HG03196 (cell line): ENCODE measurements at regions not wholly inside any gene's neighbourhood (a gene's known extent, or its start where the extent isn't known, plus 50 kb on each side); places are given as distances from the start of the nearest gene placed in this dataset.
"Not testable (repeated sequence)": the region's sequence is repeated elsewhere in the genome, so short reads cannot be mapped to it uniquely, and the experiment has no call there.

ENCODE experiments used
- ATAC-seq: cut with Tn5 transposase; IDR thresholded peaks from one replicate; pipeline ENCODE4 v1.9.1; 2021; ENCODE audit not compliant: unreplicated experiment

DNA sequence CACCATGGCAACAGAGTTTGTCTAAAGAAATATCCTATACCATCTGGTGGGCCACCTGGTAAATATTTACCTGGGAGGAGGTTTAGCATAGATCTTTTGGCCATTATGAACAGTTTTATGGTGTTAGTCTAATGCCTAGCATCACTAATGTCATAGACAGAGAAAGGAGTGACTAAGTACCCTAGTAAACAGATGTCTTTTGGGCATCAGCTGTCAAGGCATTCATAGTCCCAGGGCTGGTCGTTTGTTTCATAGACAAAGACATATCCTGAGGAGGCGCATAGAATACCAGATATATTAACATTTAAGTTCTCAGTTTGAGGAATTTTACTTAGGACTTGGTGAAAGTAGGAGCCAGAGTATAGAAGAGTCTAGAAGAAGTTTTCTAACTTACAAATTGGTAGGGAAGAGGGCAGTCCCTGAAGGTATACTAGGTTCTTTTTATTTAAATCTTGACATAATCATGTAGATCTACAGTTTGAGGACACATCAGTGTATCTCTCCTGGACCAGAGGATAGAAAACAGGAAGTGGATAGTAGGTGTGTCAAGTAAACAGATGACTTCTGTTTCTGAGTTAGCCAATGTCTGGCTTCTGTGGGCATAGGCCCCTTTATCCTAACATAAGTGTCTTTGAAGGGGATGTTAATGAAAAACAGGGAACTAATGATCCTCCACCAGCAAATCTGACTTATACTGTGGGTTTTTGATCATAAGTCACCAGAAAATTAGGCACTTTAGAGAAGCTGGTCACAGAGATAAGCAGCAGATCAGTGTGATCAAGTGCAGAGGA lies 105.0 kb upstream of the PRSS3 start:
- ATAC-seq = no peak

DNA sequence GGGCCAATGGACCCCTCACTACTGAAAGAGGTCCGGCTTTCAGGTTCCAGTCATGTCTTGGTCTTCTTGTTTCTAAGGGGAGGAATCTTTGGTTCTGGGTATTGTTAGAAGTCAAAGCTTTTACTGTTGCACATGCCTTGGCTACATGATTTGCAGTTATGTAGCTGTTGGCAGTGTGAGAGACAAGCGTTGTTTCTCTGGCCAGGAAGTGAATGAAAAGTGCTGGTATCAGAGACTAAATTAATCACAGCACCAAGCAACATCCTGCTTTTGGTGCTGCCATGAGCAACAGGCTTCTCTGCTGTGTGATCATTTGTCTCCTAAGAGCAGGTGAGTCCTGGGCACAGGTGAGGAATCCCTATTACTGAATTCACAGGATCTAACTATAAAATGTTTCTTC lies 100.1 kb upstream of the PRSS3 start:
- ATAC-seq = no peak

GRCh38 chr9:33695856-33696255 lies 99.5 kb upstream of the PRSS3 start:
- no peak for ATAC-seq

- ATAC-seq = no peak
These were observed 98.2 kb upstream of the PRSS3 start for GRCh38 chr9:33697171-33697570.

DNA sequence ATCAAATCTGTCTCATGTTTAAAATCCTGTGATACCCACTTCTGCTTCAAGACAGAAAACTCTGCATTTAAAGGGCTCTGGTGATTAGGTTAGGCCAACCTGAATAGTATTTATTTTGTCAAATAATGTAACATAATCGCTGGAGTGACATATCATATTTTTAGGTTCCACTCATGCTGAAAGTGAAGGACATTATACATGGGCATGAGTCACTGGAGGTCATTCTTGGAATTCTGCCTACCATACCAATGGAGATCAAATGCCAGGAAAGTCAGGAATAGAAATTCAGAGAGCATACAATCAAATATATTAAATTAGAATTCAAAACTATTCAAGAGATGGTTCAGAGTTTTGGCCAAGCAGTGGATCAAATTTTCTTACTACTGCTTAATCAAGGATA lies 97.1 kb upstream of the PRSS3 start:
- ATAC-seq = no peak

- not testable (repeated sequence) for ATAC-seq
These were observed 94.4 kb upstream of the PRSS3 start for GRCh38 chr9:33700940-33701339.

DNA sequence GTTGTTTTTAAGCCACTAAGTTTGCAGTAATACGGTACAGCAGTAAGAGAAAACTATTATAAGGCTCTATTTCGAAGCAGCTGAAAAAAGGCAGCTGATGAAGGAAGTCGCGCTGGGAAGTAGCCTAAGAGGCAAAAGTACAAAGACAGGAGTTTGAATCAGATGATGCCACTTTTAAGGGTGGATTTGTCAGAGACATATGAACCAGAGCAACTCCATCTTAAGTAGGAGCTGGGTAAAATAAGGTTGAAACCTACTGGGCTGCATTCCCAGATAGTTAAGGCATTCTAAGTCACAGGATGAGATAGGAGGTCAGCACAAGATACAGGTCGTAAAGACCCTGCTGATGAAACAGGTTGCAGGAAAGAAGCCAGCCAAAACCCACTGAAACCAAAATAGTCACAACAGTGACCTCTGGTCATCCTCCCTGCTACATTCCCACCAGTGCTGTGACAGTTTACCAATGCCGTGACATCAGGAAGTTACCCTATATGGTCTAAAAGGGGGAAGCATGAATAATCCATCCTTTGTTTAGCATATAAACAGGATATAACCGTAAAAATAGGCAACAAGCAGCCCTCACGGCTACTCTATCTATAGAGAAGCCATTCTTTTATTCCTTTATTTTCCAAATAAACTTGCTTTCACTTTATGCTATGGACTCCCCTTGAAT lies 91.8 kb upstream of the PRSS3 start:
- ATAC-seq = no peak

GRCh38 chr9:33705440-33705839 lies 89.9 kb upstream of the PRSS3 start:
- ATAC-seq = not testable (repeated sequence)

DNA sequence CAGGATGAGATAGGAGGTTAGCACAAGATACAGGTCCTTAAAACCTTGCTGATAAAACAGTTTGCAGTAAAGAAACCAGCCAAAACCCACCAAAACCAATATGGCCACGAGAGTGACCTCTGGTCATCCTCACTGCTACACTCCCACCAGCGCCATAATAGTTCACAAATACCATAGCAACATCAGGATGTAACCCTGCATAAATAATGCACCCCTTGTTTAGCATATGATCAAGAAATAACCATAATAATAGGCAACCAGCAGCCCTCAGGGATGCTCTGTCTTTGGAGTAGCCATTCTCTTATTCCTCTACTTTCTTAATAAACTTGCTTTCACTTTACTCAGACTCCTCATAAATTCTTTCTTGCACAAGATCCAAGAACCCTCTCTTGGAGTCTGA lies 86.9 kb upstream of the PRSS3 start:
- no peak for ATAC-seq

DNA sequence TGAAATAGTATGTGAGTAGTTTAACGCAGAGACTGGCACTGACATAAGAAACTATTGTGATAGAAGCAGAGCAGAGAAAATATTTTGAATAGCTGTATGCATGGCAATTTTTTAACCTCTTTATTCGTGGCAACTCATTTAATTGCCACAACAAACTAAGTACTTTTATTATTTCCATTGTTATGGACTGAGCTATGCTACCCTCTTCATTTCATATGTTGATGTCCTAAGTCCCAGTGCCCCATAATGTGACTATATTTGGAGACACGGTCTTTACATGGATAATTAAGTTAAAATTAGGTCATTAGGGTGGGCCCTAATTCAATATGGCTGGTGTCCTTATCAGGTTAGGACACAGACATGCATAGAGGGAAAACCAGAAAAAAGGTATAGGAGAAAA lies 86.1 kb upstream of the PRSS3 start:
- ATAC-seq = no peak

GRCh38 chr9:33711418-33711817 lies 83.9 kb upstream of the PRSS3 start:
- ATAC-seq = not testable (repeated sequence)

DNA sequence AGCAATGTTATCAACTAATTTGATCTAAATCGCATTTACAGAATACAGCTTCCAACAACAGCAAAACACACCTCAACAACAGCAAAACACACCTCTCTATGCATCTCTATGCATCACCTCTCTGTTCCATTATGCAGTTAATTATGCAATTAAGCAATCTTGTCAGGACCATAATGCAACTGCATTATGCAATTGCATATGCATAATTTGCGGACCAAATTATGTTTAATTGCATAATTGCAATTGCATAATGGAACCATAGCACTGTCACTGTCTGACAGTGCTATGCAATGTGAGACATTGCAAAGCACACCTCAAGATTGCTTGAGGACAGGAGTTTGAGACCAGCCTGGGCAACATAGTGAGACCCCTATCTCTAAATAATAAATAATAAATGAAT lies 80.4 kb upstream of the PRSS3 start:
- no peak for ATAC-seq

- ATAC-seq = no peak
These were observed 76.4 kb upstream of the PRSS3 start for GRCh38 chr9:33718987-33719386.

DNA sequence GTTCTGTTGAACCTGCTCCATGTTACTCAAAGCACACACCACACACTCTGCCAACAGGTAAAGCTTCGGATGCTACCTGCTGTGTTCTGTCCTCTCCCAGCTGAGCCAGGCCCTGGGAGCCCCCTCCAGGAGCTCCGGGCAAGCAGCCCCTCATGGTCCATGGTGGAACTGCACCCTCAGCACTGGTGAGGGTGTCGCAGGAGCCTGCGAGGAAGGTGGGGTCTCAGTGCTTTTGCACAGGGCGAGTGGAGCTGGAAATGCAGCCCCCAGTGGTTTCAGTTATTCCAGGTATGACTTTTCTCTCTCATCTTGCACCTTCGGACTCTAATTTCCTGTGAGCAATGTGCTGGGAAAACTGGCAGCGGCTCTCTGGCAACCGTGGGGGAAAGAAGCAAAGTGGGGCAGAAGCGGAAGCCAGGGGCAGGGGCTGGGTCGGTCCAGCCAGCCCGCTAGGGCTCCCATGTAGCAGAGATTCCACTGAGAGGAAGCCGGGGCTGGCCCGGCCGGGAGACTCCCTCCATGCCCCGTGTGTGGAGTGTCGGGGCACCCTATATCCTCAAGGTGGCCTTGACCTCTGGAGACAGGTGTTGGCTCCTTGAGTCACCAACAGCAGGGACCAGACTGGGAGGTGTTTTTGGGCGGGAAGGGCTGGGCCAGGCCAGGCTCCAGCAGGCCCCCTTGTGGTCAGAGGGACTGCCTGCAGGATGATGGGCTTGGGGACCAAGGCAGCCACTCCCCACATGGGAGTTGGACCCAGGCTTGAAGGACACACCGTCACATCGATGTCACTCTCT lies 75.6 kb upstream of the PRSS3 start:
- ATAC-seq = no peak

DNA sequence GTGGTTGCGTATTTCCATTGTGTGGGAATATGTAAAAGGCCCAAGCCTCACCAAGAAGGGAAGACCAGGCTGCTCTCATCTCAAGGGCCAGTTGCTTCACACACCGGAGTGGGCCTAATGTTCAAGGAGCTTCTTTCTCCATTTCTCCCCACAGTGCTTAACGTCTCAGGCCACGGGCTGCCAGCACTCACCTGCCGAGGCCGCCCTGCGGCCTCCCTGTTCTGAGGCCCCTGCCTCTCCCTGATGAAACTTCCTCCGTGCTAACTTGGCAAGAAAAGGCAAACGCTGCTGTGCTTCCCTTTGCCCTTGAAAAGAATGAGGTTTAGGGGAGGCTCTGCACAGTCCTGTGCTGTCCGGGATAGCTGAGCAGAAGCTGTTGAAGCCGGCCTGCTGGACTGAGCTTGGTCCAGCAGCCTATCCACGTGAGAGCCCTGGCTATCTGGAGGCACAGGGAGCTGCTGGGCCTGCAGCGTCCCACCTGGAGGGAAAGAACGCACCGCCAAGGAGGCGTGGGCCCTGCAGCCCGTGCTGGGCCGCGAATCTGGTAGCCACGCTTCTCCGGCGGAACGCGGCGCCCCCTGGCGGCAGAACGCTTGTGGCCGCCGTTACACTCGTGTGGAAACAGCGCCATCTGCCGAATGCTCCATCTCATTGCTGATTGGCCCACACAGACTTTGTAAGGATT lies 73.5 kb upstream of the PRSS3 start:
- ATAC-seq = peak; percentile 79

DNA sequence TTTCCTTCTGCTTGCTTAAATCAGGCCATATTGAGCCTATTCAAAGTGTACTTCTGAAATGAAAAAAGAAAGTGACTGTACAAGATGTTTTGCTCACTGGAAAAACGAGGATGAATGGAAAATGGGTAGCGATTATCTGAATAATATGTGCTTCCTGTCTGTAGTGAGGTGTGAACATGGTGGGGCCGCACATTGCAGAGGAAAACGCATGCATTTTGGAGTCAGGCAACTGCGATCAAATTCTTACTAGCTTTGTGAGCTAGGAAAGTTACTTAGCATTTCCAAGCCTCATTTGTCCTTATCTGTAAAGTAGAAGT lies 73.0 kb upstream of the PRSS3 start:
- no peak for ATAC-seq

DNA sequence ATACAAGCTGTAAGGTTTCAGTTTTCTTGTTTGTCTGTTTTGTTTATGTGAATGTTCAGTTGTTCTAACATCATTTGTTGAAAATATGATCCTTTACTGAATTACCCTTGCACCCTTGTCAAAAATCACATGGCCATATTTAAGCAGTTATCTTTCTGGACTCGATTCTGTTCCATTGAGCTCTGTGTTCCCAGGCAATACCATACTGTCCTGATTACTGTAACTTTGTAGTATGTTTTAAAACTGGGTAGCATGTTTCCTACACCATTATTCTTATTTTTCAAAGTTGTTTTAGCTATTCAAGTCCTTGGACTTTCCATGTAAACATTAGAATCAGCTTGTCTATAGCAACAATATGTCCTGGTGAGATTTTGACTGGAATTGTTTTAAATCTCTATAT lies 66.7 kb upstream of the PRSS3 start:
- ATAC-seq = no peak

DNA sequence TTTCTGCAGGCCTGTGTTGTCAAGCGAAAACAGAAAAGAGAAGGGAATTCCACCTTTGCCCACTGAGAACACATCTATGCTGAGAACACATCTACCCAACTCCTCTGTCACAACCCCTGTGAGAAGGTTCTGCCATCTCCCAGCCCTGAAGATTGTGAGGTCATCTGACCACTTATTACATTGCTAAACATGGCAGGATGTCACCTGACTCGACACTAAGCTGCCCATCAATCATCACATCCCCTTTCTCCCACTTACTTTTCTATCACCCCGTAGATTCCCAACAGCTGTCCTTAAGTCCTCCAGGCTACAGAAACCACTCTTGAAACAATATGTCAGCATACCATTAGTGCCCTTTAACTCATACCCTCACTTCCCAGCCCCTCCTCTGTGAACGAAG lies 64.2 kb upstream of the PRSS3 start:
- no peak for ATAC-seq

- ATAC-seq = no peak
These were observed 63.7 kb upstream of the PRSS3 start for GRCh38 chr9:33731625-33732024.

- not testable (repeated sequence) for ATAC-seq
These were observed 61.0 kb upstream of the PRSS3 start for GRCh38 chr9:33734247-33734940.
